Loucy (cell line): ENCODE measurements at regions not wholly inside any gene's neighbourhood (a gene's known extent, or its start where the extent isn't known, plus 50 kb on each side); places are given as distances from the start of the nearest gene placed in this dataset.

Experiments used
- H2AFZ ChIP-seq: fragments of 200-600 bp; sonication (generic); 2 replicates; pipeline ENCODE4 v1.6.0; 2016; ENCODE audit warnings: antibody characterized with exemption, mild to moderate bottlenecking, low read length, moderate library complexity
- H3F3A ChIP-seq: fragments of 200-600 bp; 2 replicates; pipeline ENCODE4 v1.6.0; 2016; ENCODE audit warnings: antibody characterized with exemption, low read depth, mild to moderate bottlenecking
- H3K27me3 ChIP-seq: fragments of 200-600 bp; sonication (generic); 2 replicates; pipeline ENCODE4 v1.6.1; 2014; ENCODE audit warnings: low read length, mild to moderate bottlenecking; ENCODE audit not compliant: insufficient read depth, poor library complexity, severe bottlenecking
- H3K36me3 ChIP-seq: fragments of 200-600 bp; sonication (generic); 2 replicates; pipeline ENCODE4 v1.6.1; 2016; ENCODE audit warnings: low read length; ENCODE audit not compliant: insufficient read depth
- H3K4me1 ChIP-seq: fragments of 200-600 bp; sonication (generic); 2 replicates; pipeline ENCODE4 v1.5.1; 2014; ENCODE audit warnings: low read length, mild to moderate bottlenecking; ENCODE audit not compliant: insufficient read depth, poor library complexity, severe bottlenecking
- H3K4me2 ChIP-seq: fragments of 200-600 bp; sonication (generic); 2 replicates; pipeline ENCODE4 v1.6.0; 2014; ENCODE audit warnings: antibody characterized with exemption, low read length, low read depth, mild to moderate bottlenecking; ENCODE audit not compliant: poor library complexity, severe bottlenecking
- H3K4me3 ChIP-seq: fragments of 200-600 bp; sonication (generic); 2 replicates; pipeline ENCODE4 v1.5.1; 2014; ENCODE audit warnings: low read length, mild to moderate bottlenecking, mixed read lengths; ENCODE audit not compliant: poor library complexity, severe bottlenecking
- H3K79me2 ChIP-seq: fragments of 200-600 bp; sonication (generic); 2 replicates; pipeline ENCODE4 v1.6.1; 2014; ENCODE audit warnings: low read length; ENCODE audit not compliant: insufficient read depth
- H3K9ac ChIP-seq: fragments of 200-600 bp; sonication (generic); 2 replicates; pipeline ENCODE4 v1.6.0; 2014; ENCODE audit warnings: mild to moderate bottlenecking, low read depth, low read length, moderate library complexity; ENCODE audit not compliant: poor library complexity, severe bottlenecking
- H3K9me2 ChIP-seq: fragments of 200-600 bp; sonication (generic); replicated peaks from 2 replicates; pipeline ENCODE4 v1.6.1; 2016; ENCODE audit warnings: low read depth, low read length, mixed read lengths
- H3K9me3 ChIP-seq: fragments of 200-600 bp; sonication (generic); 2 replicates; pipeline ENCODE4 v1.6.1; 2014; ENCODE audit warnings: mild to moderate bottlenecking, antibody characterized with exemption, low read length, low read depth; ENCODE audit not compliant: insufficient read depth
- H4K20me1 ChIP-seq: fragments of 200-600 bp; sonication (generic); 2 replicates; pipeline ENCODE4 v1.6.0; 2014; ENCODE audit warnings: antibody characterized with exemption, low read length, mild to moderate bottlenecking; ENCODE audit not compliant: insufficient read depth, poor library complexity, severe bottlenecking
- CTCF ChIP-seq: fragments of 200-600 bp; sonication (generic); conservative IDR thresholded peaks from 2 replicates; pipeline ENCODE4 v1.5.1; 2014; ENCODE audit warnings: mild to moderate bottlenecking, antibody characterized with exemption, low read length
- EZH2phosphoT487 ChIP-seq: fragments of 200-600 bp; IDR thresholded peaks from 2 replicates; pipeline ENCODE4 v1.6.1; 2018; ENCODE audit warnings: antibody characterized with exemption, mild to moderate bottlenecking, moderate library complexity, borderline replicate concordance

GRCh38 chrX:40832723-40833122, 97.4 kb upstream of the MED14 start:
- TF ChIP-seq EZH2phosphoT487, result no peak
- no peak for TF ChIP-seq CTCF
- no peak overlapping the region for H3K4me2 ChIP-seq
- H3K4me3 ChIP-seq, result no peak overlapping the region

GRCh38 chrX:40834225-40834624, 98.9 kb upstream of the MED14 start:
- no peak overlapping the region for H3K4me3 ChIP-seq
- no peaks in the 10 kb centered on the region for H3F3A ChIP-seq
- no peaks in the 10 kb centered on the region for H3K79me2 ChIP-seq
- no peak overlapping the region for H3K4me2 ChIP-seq
- H3K4me1 ChIP-seq, result no peaks in the 10 kb centered on the region
- H3K9me2 ChIP-seq, result no peaks in the 10 kb centered on the region
- no peaks in the 10 kb centered on the region for H3K9me3 ChIP-seq
- no peak overlapping the region for H3K9ac ChIP-seq
- TF ChIP-seq EZH2phosphoT487, result no peak
- no peak for TF ChIP-seq CTCF
- no peaks in the 10 kb centered on the region for H3K36me3 ChIP-seq
- H4K20me1 ChIP-seq, result no peaks in the 10 kb centered on the region
- H3K27me3 ChIP-seq, result no peaks in the 10 kb centered on the region
- H2AFZ ChIP-seq, result no peak overlapping the region

More at GRCh38 chrX:40832723-40833122, 97.4 kb upstream of the MED14 start:
- Histone ChIP-seq H3K79me2 (no peaks in the 10 kb centered on the region), H3K4me1 (no peaks in the 10 kb centered on the region), H3K27me3 (no peaks in the 10 kb centered on the region), H3K9me3 (no peaks in the 10 kb centered on the region), H3F3A (no peaks in the 10 kb centered on the region), H3K9ac (no peak overlapping the region), H3K9me2 (no peaks in the 10 kb centered on the region), H3K36me3 (no peaks in the 10 kb centered on the region), H2AFZ (no peak overlapping the region), H4K20me1 (no peaks in the 10 kb centered on the region)

GRCh38 chrX:40835526-40835925, 100.2 kb upstream of the MED14 start:
- Histone ChIP-seq H3K79me2 (no peaks in the 10 kb centered on the region), H3F3A (no peaks in the 10 kb centered on the region), H3K36me3 (no peaks in the 10 kb centered on the region), H3K4me1 (no peaks in the 10 kb centered on the region), H3K9me2 (no peaks in the 10 kb centered on the region), H3K4me3 (no peak overlapping the region), H4K20me1 (no peaks in the 10 kb centered on the region), H2AFZ (no peak overlapping the region), H3K27me3 (no peaks in the 10 kb centered on the region), H3K9ac (no peak overlapping the region), H3K4me2 (no peak overlapping the region), H3K9me3 (no peaks in the 10 kb centered on the region)
- TF ChIP-seq CTCF, result no peak
- TF ChIP-seq EZH2phosphoT487, result no peak
